T-helper 2 cell treated with Interferon-gamma antibody and Interleukin-4, amounts not matched to agents 100 ng/mL and 5 ng/mL, for 36 hours (primary cell): ENCODE measurements at regions not wholly inside any gene's neighbourhood (a gene's known extent, or its start where the extent isn't known, plus 50 kb on each side); places are given as distances from the start of the nearest gene placed in this dataset.
"Not testable (repeated sequence)": the region's sequence is repeated elsewhere in the genome, so short reads cannot be mapped to it uniquely, and the experiment has no call there.

Experiments used
- intact Hi-C: fragments of 100-400 bp; cut with micrococcal nuclease; formaldehyde crosslinking; loops from one replicate; pipeline ENCODE4 v1.15.1; 2023

GRCh38 chr6:20263059-20263458, 50.8 kb upstream of the MBOAT1 start:
- intact Hi-C loops = no loop called here

- intact Hi-C loops = no loop called here
These were observed 53.6 kb upstream of the MBOAT1 start for GRCh38 chr6:20265842-20266241.

GRCh38 chr6:20266851-20267608, 54.8 kb upstream of the MBOAT1 start:
- intact Hi-C loops = no loop called here

GRCh38 chr6:20269181-20269580, 56.9 kb upstream of the MBOAT1 start:
- intact Hi-C loops = no loop called here

- intact Hi-C loops = loop anchor here (5.0 kb wide), 1 partner anchor 180 kb away; no protein-coding TSS in a partner anchor
These were observed 59.5 kb upstream of the MBOAT1 start for GRCh38 chr6:20271818-20272217.

- intact Hi-C loops = loop anchor here (5.0 kb wide), 1 partner anchor 182 kb away; no protein-coding TSS in a partner anchor
These were observed 61.9 kb upstream of the MBOAT1 start for GRCh38 chr6:20274137-20274536.

GRCh38 chr6:20275837-20276236, 63.6 kb upstream of the MBOAT1 start:
- intact Hi-C loops = not testable (repeated sequence)

- intact Hi-C loops = not testable (repeated sequence)
These were observed 65.5 kb upstream of the MBOAT1 start for GRCh38 chr6:20277724-20278123.

GRCh38 chr6:20279051-20279450, 66.8 kb upstream of the MBOAT1 start:
- intact Hi-C loops = no loop called here

GRCh38 chr6:20279608-20280287, 67.5 kb upstream of the MBOAT1 start:
- intact Hi-C loops = no loop called here

GRCh38 chr6:20280288-20280621, 68.0 kb upstream of the MBOAT1 start:
- intact Hi-C loops = no loop called here

- intact Hi-C loops = no loop called here
These were observed 72.4 kb upstream of the MBOAT1 start for GRCh38 chr6:20284672-20285071.

- intact Hi-C loops = no loop called here
These were observed 74.8 kb upstream of the MBOAT1 start for GRCh38 chr6:20286968-20287565.

GRCh38 chr6:20291764-20292580, 79.7 kb upstream of the MBOAT1 start:
- intact Hi-C loops = loop anchor here (1.0 to 5.0 kb wide), 7 partner anchors 27 to 1300 kb away; partner anchors contain the start of genes E2F3 and SOX4

GRCh38 chr6:20292905-20293304, 80.6 kb upstream of the MBOAT1 start:
- intact Hi-C loops = loop anchor here (1.0 to 5.0 kb wide), 2 partner anchors 26 to 1299 kb away; partner anchors contain the start of gene SOX4

- intact Hi-C loops = no loop called here
These were observed 89.0 kb upstream of the MBOAT1 start for GRCh38 chr6:20301256-20301655.

GRCh38 chr6:20302168-20302567, 89.9 kb upstream of the MBOAT1 start:
- intact Hi-C loops = no loop called here

GRCh38 chr6:20302702-20303251, 90.5 kb upstream of the MBOAT1 start:
- intact Hi-C loops = no loop called here

GRCh38 chr6:20306491-20306890, 94.2 kb upstream of the MBOAT1 start:
- intact Hi-C loops = no loop called here

GRCh38 chr6:20309186-20309585, 92.5 kb upstream of the E2F3 start:
- intact Hi-C loops = no loop called here

GRCh38 chr6:20310185-20310584, 91.5 kb upstream of the E2F3 start:
- intact Hi-C loops = no loop called here
